NCI-H2227 (cell line): ENCODE measurements at regions not wholly inside any gene's neighbourhood (a gene's known extent, or its start where the extent isn't known, plus 50 kb on each side); places are given as distances from the start of the nearest gene placed in this dataset.
A peak's percentile ranks its signal among the peaks of the same experiment; 100 is the strongest.

Experiments
- DNase-seq: peaks from one replicate; lab custom pipeline; 2025; ENCODE audit not compliant: unreplicated experiment; lab: John Stamatoyannopoulos, UW

DNA sequence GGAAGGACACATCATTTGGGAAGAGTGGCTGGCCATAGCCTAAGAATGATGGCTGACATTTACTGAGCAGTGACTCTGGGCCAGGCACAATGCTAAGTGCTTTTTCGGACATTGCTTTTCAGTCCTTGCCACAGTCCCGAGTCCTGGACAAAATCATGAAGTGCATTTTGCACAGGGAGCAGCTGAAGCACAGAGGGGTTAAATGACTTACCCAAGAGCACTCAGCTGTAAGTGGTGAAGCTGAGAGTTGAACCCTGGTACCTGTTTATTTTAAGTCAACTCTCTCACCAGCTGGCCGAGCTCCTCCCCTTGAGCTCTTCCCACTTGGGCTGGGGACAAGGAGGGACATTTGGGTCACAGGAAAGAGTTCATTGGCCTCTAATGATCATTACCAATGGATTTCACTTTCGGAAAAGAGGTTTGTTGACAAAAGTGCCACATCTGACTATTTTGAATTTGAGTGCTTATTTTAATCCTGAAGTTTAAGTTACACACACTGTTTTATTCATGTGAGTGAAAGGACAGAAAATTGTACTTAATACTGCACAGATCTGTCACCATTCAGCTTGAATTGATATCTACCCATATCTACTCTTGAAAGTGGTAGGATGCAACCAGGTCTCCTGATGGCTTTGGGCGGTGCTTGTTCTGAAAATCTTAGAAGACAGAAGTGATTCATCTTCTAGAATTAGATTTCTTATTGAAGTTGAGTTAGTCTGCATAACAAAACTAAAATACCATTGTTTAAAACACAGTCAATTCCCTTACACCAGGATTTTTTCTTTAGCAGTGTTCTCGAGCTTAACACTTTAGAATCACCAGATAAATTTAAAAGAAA lies 368.7 kb upstream of the PROK2 start:
- no peak for DNase-seq

DNA sequence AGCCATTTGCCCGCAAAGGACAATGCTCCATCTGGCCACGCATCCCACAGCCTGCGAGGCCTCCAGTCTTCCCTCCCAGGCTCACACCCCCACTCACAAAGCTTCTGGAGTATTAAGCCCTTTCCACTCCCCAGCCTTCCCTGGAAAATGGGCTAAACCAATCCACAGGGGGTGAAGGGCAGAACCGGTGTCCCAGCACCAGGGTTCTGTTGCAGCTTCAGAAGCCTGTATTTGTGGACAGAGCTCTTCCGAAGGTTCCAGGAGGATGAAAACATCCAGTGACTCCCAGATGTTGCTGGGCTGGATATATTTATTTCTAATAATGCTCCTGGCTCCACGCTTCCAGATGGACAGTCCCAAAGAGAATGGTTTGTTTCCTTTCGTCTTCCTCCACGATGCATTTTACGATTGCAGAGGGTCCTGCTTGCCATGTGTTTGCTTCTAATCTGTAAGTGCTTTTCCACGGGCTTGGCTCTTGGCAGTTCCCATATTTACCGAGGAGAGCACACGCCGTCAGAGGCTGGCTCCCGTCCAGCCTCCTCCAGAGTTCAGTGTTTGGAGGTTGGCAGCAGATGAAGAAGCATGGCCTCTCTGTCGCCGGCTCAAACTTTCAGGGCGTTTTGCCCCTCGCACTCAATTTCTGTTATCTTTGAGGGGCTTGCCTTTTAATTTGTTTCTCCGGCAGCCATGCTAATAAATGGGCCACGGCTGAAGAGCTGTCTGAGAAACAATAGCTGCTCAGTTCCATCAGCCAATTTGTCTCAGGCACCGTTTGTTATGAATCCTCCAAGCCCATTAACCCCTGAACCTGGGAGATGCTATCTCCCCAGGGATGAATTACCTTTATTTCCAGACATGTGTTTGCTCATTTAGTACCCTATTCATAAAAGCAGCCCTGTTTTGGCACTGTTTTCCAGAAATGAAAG lies 367.9 kb upstream of the PROK2 start:
- DNase-seq = peak; percentile 68

DNA sequence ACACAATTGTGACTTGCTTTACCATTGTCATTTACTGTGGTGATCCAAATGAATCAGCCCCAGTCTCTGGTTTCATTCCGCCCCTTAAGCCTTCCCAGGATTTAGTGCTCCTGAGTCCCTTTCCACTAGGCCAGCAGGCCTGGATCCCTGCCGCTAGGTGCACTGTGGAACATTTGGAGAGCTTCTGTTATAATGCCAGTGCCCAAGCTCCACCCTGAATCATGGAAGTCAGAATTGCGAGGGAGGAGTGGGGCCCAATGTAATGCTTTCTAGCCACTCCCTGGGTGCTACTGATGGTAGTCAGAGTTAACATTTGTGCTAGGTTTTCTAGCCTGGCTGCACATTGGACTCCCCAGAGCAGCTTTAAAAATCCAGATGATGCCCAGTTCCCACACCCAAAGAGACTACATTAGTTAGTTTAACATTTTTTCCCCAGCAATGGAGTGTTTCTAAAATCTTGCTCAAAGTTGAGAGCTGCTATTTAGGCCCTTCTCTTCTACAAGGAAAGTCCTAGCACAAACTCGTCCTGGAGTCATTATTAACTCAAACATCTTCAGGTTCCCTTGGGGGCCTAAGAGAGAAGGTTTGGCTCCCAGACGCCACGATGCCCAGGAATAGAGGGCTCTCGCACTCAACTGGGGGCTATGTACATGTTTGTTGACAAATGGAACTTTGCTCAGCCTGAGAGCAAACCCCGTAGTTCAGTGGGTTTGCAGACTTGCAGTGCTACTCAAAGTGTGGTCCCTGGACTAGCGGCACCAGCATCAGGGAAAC lies 366.7 kb upstream of the PROK2 start:
- DNase-seq = no peak

- DNase-seq = no peak
Observed at GRCh38 chr3:72150634-72151412, 365.9 kb upstream of the PROK2 start.

GRCh38 chr3:72149645-72150300 lies 364.8 kb upstream of the PROK2 start:
- DNase-seq = no peak

DNA sequence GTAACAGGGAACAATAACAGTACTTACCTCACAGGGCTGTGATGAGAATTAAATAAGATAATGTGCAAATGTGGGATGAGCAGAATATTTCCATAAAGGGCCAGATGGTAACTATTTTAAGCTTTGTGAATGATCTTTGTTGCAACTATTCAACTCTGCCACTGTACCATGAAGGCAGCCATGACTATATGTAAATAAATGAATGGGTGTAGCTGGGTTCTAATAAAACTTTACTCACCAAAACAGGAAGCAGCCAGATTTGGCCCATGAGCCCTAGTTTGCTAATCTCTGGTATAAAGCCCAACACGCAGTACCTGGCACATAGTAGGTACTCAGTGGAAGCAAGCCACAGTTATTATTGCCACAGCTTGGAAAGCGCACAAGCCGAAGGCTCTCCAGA lies 362.7 kb upstream of the PROK2 start:
- DNase-seq = no peak

DNA sequence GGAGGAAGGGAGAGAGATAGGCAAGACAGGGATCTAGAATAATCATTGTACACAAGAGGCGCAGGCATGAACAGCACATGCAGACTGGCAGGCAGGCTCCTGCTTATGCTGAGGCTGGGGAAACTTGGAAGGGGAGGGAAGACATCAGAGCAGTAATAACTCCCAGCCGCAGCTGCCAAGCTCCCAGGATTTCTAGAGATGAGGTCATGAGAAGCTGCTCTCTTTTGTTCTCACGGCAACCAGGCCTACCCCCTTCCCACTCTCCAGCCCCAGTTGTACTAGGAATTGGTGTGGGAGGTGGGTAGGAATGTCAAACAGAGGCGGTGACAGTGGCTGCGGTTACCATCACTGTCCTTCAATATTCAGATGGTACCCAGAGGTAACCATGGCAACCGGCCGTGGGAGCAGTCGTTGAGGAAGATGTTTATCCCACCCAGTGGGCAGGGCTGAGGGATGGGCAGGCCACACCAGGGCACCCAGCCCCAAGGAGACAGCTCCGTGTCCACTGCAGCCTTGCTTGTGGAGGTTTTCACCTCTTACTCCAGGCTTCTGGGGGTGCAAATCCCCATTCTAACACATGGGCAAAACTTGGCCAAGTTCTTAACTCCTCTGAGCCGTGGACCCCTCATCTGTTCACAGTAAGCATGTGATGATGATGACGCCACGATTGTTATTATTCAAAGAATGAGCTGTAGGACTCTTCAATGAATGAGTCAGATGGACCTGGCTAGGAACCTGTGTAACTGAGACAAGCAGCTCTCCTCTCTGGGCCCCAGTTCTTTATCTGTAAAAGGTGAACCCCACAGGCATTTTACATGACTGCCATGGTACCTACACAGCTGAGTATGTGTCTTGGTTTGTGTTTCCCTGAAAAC lies 360.8 kb upstream of the PROK2 start:
- peak; percentile 87 for DNase-seq

- no peak for DNase-seq
Observed at GRCh38 chr3:72144773-72145505, 360.0 kb upstream of the PROK2 start.

DNA sequence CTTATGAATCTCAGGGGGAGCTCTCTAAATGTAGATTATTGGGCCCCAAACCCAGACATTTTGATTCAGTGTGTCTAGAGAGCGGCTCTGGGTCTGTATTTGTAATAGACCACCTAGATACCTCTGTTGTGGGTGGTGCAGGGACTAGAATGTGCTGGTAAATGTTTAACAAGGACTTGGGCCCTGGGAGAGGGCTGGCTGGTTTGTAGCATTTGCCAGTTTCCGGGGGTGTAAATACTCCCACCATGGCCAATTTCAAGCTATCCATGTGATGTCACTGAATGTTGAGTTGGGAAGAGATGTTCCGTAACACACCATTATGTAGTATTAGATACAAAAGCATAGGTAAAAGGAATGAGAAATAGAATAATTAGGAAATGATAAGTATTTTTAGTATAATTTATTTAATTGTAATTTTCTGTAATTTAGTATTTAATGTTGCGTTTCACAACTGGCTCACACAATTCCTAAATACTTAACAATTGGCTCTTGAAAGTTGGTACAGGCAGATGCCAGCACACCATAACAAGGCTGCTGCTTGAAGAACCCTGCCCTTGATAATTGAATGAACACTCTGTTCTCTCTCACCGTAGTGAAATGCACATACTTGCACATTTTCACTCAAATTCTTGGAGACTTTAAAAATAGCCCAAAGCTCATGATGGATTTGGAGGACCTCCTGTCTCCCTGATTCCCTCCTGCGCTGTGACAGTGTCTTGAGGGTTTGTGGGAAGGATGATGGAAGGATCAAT lies 359.2 kb upstream of the PROK2 start:
- no peak for DNase-seq

DNA sequence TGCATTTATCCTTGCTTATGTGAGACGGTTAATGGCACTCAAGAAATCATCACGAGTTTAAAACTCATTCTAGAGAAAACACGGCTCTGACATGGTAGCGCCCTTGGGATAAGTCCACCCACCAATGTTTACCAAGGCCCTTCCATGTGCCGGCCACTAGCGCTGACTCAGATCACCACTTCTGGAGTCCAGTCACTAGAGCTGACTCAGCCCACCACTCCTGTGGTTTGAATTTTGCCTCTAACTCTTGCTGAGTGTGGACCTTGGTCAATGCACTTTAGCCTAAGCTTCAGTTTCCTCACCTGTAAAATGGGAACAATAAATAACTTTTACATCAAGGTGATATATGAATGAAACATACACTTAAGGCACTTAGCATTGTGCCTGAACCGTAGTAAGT lies 358.4 kb upstream of the PROK2 start:
- DNase-seq = no peak

- no peak for DNase-seq
Observed at GRCh38 chr3:72142028-72142427, 357.1 kb upstream of the PROK2 start.

DNA sequence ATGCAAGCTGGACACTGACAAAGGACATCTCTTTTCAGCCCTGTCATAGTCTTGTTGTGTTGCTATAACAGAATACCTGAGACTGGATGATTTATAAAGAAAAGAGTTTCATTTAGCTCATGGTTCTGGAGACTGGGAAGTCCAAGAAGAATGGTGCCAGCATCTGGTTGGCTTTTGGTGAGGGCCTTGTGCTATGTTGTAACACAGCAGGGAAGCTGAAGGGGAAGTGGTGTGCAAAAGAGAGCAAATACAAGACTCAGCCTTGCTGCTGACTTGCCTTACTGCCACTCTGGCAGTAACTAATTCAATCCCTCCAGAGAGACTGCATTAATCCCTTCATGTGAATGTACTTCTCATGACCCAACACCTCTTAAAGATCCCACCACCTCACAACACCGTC lies 356.3 kb upstream of the PROK2 start:
- DNase-seq = no peak

- DNase-seq = no peak
Observed at GRCh38 chr3:72139316-72139715, 354.4 kb upstream of the PROK2 start.

DNA sequence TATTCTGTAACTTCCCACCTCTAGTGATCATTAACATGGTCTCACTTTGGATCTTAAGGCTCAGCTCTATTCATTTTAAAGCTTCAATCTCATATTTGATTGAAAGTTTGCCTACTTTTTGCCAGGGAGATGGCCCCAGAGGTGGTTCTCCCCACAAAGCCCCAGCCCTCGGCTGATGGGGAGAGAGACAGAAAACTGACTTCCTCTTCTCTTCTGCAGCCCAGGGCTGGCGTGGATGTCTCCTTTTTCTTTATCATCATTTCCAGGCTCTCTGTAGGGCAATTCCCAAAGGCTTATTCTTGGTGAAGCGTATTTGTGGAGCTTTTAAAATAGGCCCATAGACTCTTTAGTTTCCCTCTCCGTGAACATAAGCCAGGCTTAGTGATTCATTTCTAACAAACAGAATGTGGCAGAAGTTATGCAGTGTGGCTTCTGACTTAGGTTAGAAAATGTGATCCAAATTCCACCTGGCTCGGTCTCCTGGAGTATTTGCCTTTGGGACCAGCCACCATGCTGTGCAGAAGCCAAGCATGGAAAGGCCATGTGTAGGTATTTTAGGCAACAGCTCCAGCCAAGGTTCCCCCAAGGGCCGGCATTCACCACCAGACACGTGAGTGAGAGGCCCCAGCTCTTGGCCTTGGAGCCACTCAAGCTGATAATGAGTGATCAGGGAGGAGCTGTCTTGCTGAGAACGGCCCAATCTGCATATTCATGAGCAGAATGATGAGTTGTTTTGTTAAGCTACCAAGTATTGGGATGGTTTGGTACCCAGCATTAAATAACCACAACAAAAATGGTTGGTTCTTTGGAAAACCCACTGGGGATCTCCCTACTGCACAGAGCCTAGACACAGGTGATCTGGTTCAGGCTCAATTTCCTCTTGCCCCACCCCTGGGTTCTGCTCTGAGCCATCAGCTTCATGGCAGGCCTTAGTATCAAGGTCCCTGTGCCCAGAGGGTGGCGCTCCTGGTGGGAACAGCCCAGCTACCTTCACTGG lies 353.2 kb upstream of the PROK2 start:
- DNase-seq = no peak

GRCh38 chr3:72135636-72136035 lies 350.7 kb upstream of the PROK2 start:
- no peak for DNase-seq

- no peak for DNase-seq
Observed at GRCh38 chr3:72134989-72135451, 350.1 kb upstream of the PROK2 start.
